HepG2 (cell line): ENCODE measurements at regions not wholly inside any gene's neighbourhood (a gene's known extent, or its start where the extent isn't known, plus 50 kb on each side); places are given as distances from the start of the nearest gene placed in this dataset.

Source experiments
- ATAC-seq: fragments of 200-7000 bp; cut with Tn5 transposase; 3 replicates; pipeline ENCODE4 v1.9.1; 2020; ENCODE audit warnings: mild to moderate bottlenecking, moderate library complexity
- BruUV-seq: library from RNA; stranded (reverse); fragments of 400-500 nt; replicated peaks from 2 replicates; lab custom pipeline; 2021; lab: Mats Ljungman, UMichigan
- CTCF ChIA-PET: fragments of 300-600 bp; formaldehyde crosslinking; extraction: SDS; loops from one replicate; lab custom pipeline; 2021; ENCODE audit warnings: low total read pairs, inconsistent platforms, low intra/inter-chr PET ratio; lab: Yijun Ruan, JAX
- POLR2A ChIA-PET: fragments of 350-600 bp; sonication (Branson Sonifier 250); formaldehyde crosslinking; loops from one replicate; lab custom pipeline; 2020; ENCODE audit warnings: antibody characterized with exemption, inconsistent platforms; lab: Yijun Ruan, JAX
- DNase-seq: peaks from one replicate; pipeline ENCODE4 v3.0.0-alpha.2; 2015; ENCODE audit warnings: low spot score
- FAIRE-seq: peaks from 3 replicates; lab custom pipeline; 2011; peaks lifted over from hg19 to GRCh38; lab: Jason Lieb, UNC
- H2AFZ ChIP-seq: one replicate; pipeline ENCODE4 v1.6.1; 2011; ENCODE audit warnings: low read length, inconsistent platforms
- H3K27ac ChIP-seq: fragments of 300-600 bp; 3 replicates; pipeline ENCODE4 v1.8.0; 2011; ENCODE audit warnings: mixed run types, mild to moderate bottlenecking, mixed read lengths, low read length, inconsistent platforms; ENCODE audit not compliant: insufficient read depth; ENCODE audit errors: extremely low read length
- H3K27me3 ChIP-seq, 2 experiments: fragments of 200-600 bp in 1 of 2; 2 replicates in 1 of 2; 3 replicates in 1 of 2; pipeline versions ENCODE4 v1.6.0 to v1.8.0; 2011; ENCODE audit warnings: low read length in 2 of 2, mild to moderate bottlenecking in 2 of 2, moderate library complexity in 2 of 2, inconsistent platforms in 1 of 2; ENCODE audit not compliant: insufficient read depth in 2 of 2, control insufficient read depth in 1 of 2
- H3K36me3 ChIP-seq, 2 experiments: fragments of 200-600 bp in 1 of 2; replicated peaks in 1 of 2; 2 replicates in 1 of 2; 3 replicates in 1 of 2; pipeline versions ENCODE4 v1.5.1 to v1.8.0; 2011; ENCODE audit warnings: low read length in 2 of 2, inconsistent platforms in 1 of 2; ENCODE audit not compliant: insufficient read depth in 2 of 2, control insufficient read depth in 1 of 2
- H3K4me1 ChIP-seq: 2 replicates; pipeline ENCODE4 v1.5.1; 2012; ENCODE audit warnings: low read length, inconsistent platforms; ENCODE audit not compliant: insufficient read depth
- H3K4me2 ChIP-seq: 2 replicates; pipeline ENCODE4 v1.6.0; 2011; ENCODE audit warnings: low read depth, low read length, inconsistent platforms
- H3K4me3 ChIP-seq, 3 experiments: fragments of 200-600 bp in 1 of 3; sonication (generic), shearing (Covaris generic) in 1 of 3; replicated peaks in 1 of 3; 2 replicates each; pipeline ENCODE4 v1.5.1; 2011 to 2016; ENCODE audit warnings: low read length in 3 of 3, inconsistent platforms in 2 of 3, low read depth in 2 of 3, mild to moderate bottlenecking in 2 of 3, control low read depth in 1 of 3, mixed read lengths in 1 of 3; ENCODE audit not compliant: insufficient read depth in 1 of 3
- H3K79me2 ChIP-seq: one replicate; pipeline ENCODE4 v1.6.1; 2011; ENCODE audit warnings: low read length, inconsistent platforms; ENCODE audit not compliant: insufficient read depth
- H3K9ac ChIP-seq: 2 replicates; pipeline ENCODE4 v1.6.0; 2011; ENCODE audit warnings: mild to moderate bottlenecking, low read depth, low read length, inconsistent platforms; ENCODE audit not compliant: insufficient read depth
- H3K9me3 ChIP-seq: 2 replicates; pipeline ENCODE4 v1.5.1; 2012; ENCODE audit warnings: mild to moderate bottlenecking, low read length
- H4K20me1 ChIP-seq: 2 replicates; pipeline ENCODE4 v1.6.0; 2011; ENCODE audit warnings: inconsistent platforms, mild to moderate bottlenecking, low read length, moderate library complexity; ENCODE audit not compliant: insufficient read depth
- CBX2 ChIP-seq, 2 experiments: fragments of 200-600 bp in 1 of 2; sonication (generic); formaldehyde crosslinking in 1 of 2; IDR thresholded peaks; 2 replicates each; pipeline versions ENCODE4 v1.7.0 to v1.8.1; 2018 to 2022; ENCODE audit warnings: low read depth in 2 of 2, low read length in 1 of 2, mild to moderate bottlenecking in 1 of 2, missing genetic modification reagents in 1 of 2
- CHCHD3 ChIP-seq: sonication (generic); formaldehyde crosslinking; IDR thresholded peaks from 2 replicates; pipeline ENCODE4 v1.8.0; 2022; ENCODE audit warnings: mild to moderate bottlenecking, missing genetic modification reagents, moderate library complexity
- HHEX ChIP-seq: IDR thresholded peaks from 2 replicates; pipeline ENCODE4 v1.6.1; 2016; ENCODE audit warnings: control low read depth
- HMG20B ChIP-seq: conservative IDR thresholded peaks from 2 replicates; pipeline ENCODE4 v1.6.1; 2016; ENCODE audit warnings: missing genetic modification reagents, missing compliant biosample characterization
- KLF13 ChIP-seq: sonication (generic); formaldehyde crosslinking; IDR thresholded peaks from 2 replicates; pipeline ENCODE4 v1.4.0; 2020; ENCODE audit warnings: mild to moderate bottlenecking, missing genetic modification reagents
- KLF15 ChIP-seq: sonication (generic); formaldehyde crosslinking; IDR thresholded peaks from 2 replicates; pipeline ENCODE4 v1.8.1; 2023; ENCODE audit warnings: borderline replicate concordance, mild to moderate bottlenecking, inconsistent platforms, missing genetic modification reagents, mixed read lengths
- MZF1 ChIP-seq: sonication (generic); formaldehyde crosslinking; IDR thresholded peaks from 2 replicates; pipeline ENCODE4 v1.8.1; 2023; ENCODE audit warnings: mild to moderate bottlenecking, missing genetic modification reagents, borderline replicate concordance
- NCOA1 ChIP-seq: sonication (generic); formaldehyde crosslinking; IDR thresholded peaks from 2 replicates; pipeline ENCODE4 v1.9.0; 2021; ENCODE audit warnings: missing genetic modification reagents
- PITX1 ChIP-seq: sonication (generic); formaldehyde crosslinking; IDR thresholded peaks from 2 replicates; pipeline ENCODE4 v1.5.1; 2020; ENCODE audit warnings: mild to moderate bottlenecking, missing genetic modification reagents
- RAD21 ChIP-seq: fragments of 450-650 bp; formaldehyde crosslinking; IDR thresholded peaks from 2 replicates; pipeline ENCODE4 v1.5.0; 2020; ENCODE audit warnings: mild to moderate bottlenecking
- RAD51 ChIP-seq: fragments of 450-650 bp; IDR thresholded peaks from 2 replicates; pipeline ENCODE4 v1.6.1; 2016; ENCODE audit warnings: borderline replicate concordance
- SRSF4 ChIP-seq: fragments of 200-400 bp; formaldehyde crosslinking; IDR thresholded peaks from one replicate; pipeline ENCODE4 v1.6.1; 2018; ENCODE audit warnings: mild to moderate bottlenecking, low read depth, low read length, moderate library complexity; ENCODE audit not compliant: poor library complexity, severe bottlenecking
- ZNF44 ChIP-seq: sonication (generic); formaldehyde crosslinking; IDR thresholded peaks from 2 replicates; pipeline ENCODE4 v1.5.1; 2020; ENCODE audit warnings: mild to moderate bottlenecking, missing genetic modification reagents
- ZNF567 ChIP-seq: sonication (generic); formaldehyde crosslinking; IDR thresholded peaks from 2 replicates; pipeline ENCODE4 v1.8.1; 2023; ENCODE audit warnings: mild to moderate bottlenecking, missing genetic modification reagents, borderline replicate concordance
- WGBS: methylation state at CpG from one replicate; pipeline ENCODE4 v1.1.6; 2017; ENCODE audit warnings: low lambda C conversion rate; 5-methylcytosine and 5-hydroxymethylcytosine counted together
- in situ Hi-C: cut with HindIII; loops from 2 replicates; pipeline ENCODE4 v1.10.0; 2017; ENCODE audit warnings: low pct_unique_long_range_greater_than_20kb; ENCODE audit not compliant: extremely low pct_ligation_motif_present
- intact Hi-C: fragments of 100-400 bp; cut with micrococcal nuclease; formaldehyde crosslinking; loops from one replicate; pipeline ENCODE4 v1.10.0; 2022; ENCODE audit not compliant: unreplicated experiment
- TF ChIP-seq, protein P1 (sequence below): IDR thresholded peaks from 2 replicates; pipeline ENCODE4 v1.6.1; 2016
- TF ChIP-seq, protein P2 (sequence below): IDR thresholded peaks from 2 replicates; pipeline ENCODE4 v1.6.1; 2012; ENCODE audit warnings: inconsistent platforms
- TF ChIP-seq, protein P3 (sequence below): sonication (generic); formaldehyde crosslinking; IDR thresholded peaks from 2 replicates; pipeline ENCODE4 v1.4.0; 2020; ENCODE audit warnings: missing genetic modification reagents
- TF ChIP-seq, protein P4 (sequence below): sonication (generic); formaldehyde crosslinking; IDR thresholded peaks from 2 replicates; pipeline ENCODE4 v1.5.1; 2020; ENCODE audit warnings: mild to moderate bottlenecking, missing genetic modification reagents, borderline replicate concordance
- TF ChIP-seq, protein P5 (sequence below): sonication (generic); formaldehyde crosslinking; IDR thresholded peaks from 2 replicates; pipeline ENCODE4 v1.8.1; 2023; ENCODE audit warnings: mild to moderate bottlenecking, missing genetic modification reagents

DNA sequence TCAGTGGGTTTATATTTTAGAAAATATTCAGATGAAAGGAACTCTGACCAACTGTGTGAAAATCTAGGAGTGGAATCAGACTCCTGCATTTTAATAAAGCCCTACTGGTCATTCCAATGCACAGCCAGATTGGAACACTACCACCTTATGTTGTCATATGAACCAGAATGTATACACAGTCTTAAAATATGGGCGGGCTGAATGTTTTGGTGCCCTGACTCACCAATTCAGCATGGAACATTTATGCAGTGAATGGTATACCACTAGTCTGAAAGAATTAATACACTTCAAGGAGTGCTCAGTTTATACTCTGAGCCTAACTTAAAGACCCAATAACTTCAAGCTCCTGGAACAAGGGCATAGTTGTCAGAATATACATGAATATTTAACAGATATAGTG lies 280.9 kb upstream of the TCF4 start:
- ChIA-PET CTCF (no interaction called here), POLR2A (no interaction called here)
- no peak for DNase-seq
- H3K9me3 ChIP-seq: peaks cover 8% of the 10 kb centered on the region
- H3K27me3 ChIP-seq: no peaks in the 10 kb centered on the region
- in situ Hi-C loops: no loop called here
- no peak overlapping the region for H3K9ac ChIP-seq
- H3K4me2 ChIP-seq: no peak overlapping the region
- no peak overlapping the region for H2AFZ ChIP-seq
- no peaks in the 10 kb centered on the region for H3K79me2 ChIP-seq
- no peaks in the 10 kb centered on the region for H3K36me3 ChIP-seq
- intact Hi-C loops: no loop called here
- no peak overlapping the region for H3K27ac ChIP-seq
- ATAC-seq: no peak
- FAIRE-seq: no peak
- H4K20me1 ChIP-seq: no peaks in the 10 kb centered on the region
- no peaks in the 10 kb centered on the region for H3K4me1 ChIP-seq
- H3K4me3 ChIP-seq: no peak overlapping the region
- 0% methylated on average over 1 of the region's 1 CpG for WGBS
- no TSS peak for BruUV-seq
- TF ChIP-seq KLF15 (no peak), PITX1 (CRISPR knock-in tag) (no peak), CHCHD3 (CRISPR knock-in tag) (no peak), RAD21 (CRISPR knock-in tag) (no peak), CBX2 (IDR thresholded peaks at IDR 0.05; ENCODE audit: low read depth, low read length) (no peak), CBX2 (CRISPR knock-in tag; IDR thresholded peaks at IDR 0.05; ENCODE audit: low read depth) (no peak), HMG20B (CRISPR knock-in tag) (no peak), SRSF4 (no peak), ZNF44 (CRISPR knock-in tag) (no peak), KLF13 (CRISPR knock-in tag) (no peak), ZNF567 (CRISPR knock-in tag) (no peak), MZF1 (CRISPR knock-in tag) (no peak), RAD51 (no peak), HHEX (CRISPR knock-in tag) (no peak), NCOA1 (CRISPR knock-in tag) (no peak)
- TF ChIP-seq, protein P1, sequence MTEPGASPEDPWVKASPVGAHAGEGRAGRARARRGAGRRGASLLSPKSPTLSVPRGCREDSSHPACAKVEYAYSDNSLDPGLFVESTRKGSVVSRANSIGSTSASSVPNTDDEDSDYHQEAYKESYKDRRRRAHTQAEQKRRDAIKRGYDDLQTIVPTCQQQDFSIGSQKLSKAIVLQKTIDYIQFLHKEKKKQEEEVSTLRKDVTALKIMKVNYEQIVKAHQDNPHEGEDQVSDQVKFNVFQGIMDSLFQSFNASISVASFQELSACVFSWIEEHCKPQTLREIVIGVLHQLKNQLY (CRISPR knock-in tag): no peak
- TF ChIP-seq, protein P2, sequence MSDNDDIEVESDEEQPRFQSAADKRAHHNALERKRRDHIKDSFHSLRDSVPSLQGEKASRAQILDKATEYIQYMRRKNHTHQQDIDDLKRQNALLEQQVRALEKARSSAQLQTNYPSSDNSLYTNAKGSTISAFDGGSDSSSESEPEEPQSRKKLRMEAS: no peak
- TF ChIP-seq, protein P3, sequence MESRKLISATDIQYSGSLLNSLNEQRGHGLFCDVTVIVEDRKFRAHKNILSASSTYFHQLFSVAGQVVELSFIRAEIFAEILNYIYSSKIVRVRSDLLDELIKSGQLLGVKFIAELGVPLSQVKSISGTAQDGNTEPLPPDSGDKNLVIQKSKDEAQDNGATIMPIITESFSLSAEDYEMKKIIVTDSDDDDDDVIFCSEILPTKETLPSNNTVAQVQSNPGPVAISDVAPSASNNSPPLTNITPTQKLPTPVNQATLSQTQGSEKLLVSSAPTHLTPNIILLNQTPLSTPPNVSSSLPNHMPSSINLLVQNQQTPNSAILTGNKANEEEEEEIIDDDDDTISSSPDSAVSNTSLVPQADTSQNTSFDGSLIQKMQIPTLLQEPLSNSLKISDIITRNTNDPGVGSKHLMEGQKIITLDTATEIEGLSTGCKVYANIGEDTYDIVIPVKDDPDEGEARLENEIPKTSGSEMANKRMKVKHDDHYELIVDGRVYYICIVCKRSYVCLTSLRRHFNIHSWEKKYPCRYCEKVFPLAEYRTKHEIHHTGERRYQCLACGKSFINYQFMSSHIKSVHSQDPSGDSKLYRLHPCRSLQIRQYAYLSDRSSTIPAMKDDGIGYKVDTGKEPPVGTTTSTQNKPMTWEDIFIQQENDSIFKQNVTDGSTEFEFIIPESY (CRISPR knock-in tag): no peak
- TF ChIP-seq, protein P4, sequence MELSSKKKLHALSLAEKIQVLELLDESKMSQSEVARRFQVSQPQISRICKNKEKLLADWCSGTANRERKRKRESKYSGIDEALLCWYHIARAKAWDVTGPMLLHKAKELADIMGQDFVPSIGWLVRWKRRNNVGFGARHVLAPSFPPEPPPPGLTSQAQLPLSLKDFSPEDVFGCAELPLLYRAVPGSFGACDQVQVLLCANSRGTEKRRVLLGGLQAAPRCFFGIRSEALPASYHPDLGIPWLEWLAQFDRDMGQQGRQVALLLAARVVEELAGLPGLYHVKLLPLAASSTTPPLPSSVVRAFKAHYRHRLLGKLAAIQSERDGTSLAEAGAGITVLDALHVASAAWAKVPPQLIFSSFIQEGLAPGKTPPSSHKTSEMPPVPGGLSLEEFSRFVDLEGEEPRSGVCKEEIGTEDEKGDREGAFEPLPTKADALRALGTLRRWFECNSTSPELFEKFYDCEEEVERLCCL (CRISPR knock-in tag): no peak
- TF ChIP-seq, protein P5, sequence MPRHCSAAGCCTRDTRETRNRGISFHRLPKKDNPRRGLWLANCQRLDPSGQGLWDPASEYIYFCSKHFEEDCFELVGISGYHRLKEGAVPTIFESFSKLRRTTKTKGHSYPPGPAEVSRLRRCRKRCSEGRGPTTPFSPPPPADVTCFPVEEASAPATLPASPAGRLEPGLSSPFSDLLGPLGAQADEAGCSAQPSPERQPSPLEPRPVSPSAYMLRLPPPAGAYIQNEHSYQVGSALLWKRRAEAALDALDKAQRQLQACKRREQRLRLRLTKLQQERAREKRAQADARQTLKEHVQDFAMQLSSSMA: no peak
